ENCODE measurements at regions not wholly inside any gene's neighbourhood (a gene's known extent, or its start where the extent isn't known, plus 50 kb on each side); places are given as distances from the start of the nearest gene placed in this dataset.
"Not testable (repeated sequence)": the region's sequence is repeated elsewhere in the genome, so short reads cannot be mapped to it uniquely, and the experiment has no call there.

DNA sequence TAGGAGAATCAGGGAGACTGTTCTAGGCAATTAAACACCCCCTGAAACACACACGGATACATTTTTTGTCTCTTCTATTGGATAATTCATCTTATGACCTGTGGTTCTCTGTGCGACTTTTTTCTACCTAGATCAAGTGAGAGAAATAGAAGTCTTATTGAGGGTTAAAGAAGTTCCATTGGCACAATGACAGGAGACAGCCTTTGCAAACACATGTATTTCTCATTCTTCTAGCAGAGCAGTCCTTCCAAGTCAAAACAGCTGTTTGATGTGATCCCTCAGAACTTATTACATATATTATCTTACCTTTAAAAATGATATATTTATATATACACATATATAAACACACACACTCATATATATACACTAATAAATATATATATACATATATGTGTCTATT is 496.7 kb downstream of the SLC6A15 start:
- Histone ChIP-seq H3K9me3 (no peaks in the 10 kb centered on the region), H3K27me3 (no peaks in the 10 kb centered on the region), H3K4me1 (no peaks in the 10 kb centered on the region), H3K27ac (no peak overlapping the region), H3K4me3 (no peak overlapping the region), H3K36me3 (no peaks in the 10 kb centered on the region)
- 50 to 63% methylated on average over 2 of the region's 2 CpGs for WGBS, 2 donors
- no peak for TF ChIP-seq CTCF (IDR thresholded peaks at IDR 0.05)
- FAIRE-seq: no peak
- no peak for DNase-seq
- intact Hi-C loops (cut with DNase I): no loop called here
- no peak for ATAC-seq

GRCh38 chr12:84413656-84414055 is 498.9 kb downstream of the SLC6A15 start:
- ATAC-seq: no peak
- no peak for TF ChIP-seq CTCF (IDR thresholded peaks at IDR 0.05)
- no peaks in the 10 kb centered on the region for H3K9me3 ChIP-seq
- peak; percentile 13 for FAIRE-seq
- H3K36me3 ChIP-seq: no peaks in the 10 kb centered on the region
- H3K27me3 ChIP-seq: no peaks in the 10 kb centered on the region
- WGBS, 2 donors: 38 to 54% methylated on average over 2 of the region's 2 CpGs
- DNase-seq: no peak
- H3K4me1 ChIP-seq: no peaks in the 10 kb centered on the region
- no peak overlapping the region for H3K4me3 ChIP-seq
- no peak overlapping the region for H3K27ac ChIP-seq
- intact Hi-C loops (cut with DNase I): no loop called here

DNA sequence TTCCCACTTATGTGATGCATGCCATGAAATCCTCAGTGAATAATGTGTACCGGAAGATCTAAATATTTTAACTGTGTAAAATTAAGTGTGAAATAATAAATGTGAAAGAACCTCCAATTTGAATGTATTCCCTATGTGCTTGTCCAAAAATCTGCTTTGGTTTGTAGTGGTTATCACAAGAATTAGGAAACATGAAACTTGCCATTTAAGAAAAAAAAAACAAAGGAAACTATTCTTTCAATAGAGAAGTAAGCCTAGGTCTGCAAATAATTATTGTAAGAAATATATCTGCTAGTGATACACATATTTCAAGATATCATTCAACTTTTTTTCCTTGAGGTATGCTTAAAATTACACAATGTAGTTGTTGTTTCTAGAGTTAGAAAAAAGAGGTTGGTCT is 500.4 kb downstream of the SLC6A15 start:
- FAIRE-seq (no peak), DNase-seq (no peak), ATAC-seq (no peak)
- H3K4me3 ChIP-seq: no peak overlapping the region
- H3K27me3 ChIP-seq: no peaks in the 10 kb centered on the region
- no peaks in the 10 kb centered on the region for H3K36me3 ChIP-seq
- H3K9me3 ChIP-seq: no peaks in the 10 kb centered on the region
- intact Hi-C loops (cut with DNase I): no loop called here
- WGBS, 2 donors: 94% methylated on average over 1 of the region's 1 CpG
- TF ChIP-seq CTCF (IDR thresholded peaks at IDR 0.05): no peak
- H3K27ac ChIP-seq: no peak overlapping the region
- no peaks in the 10 kb centered on the region for H3K4me1 ChIP-seq

DNA sequence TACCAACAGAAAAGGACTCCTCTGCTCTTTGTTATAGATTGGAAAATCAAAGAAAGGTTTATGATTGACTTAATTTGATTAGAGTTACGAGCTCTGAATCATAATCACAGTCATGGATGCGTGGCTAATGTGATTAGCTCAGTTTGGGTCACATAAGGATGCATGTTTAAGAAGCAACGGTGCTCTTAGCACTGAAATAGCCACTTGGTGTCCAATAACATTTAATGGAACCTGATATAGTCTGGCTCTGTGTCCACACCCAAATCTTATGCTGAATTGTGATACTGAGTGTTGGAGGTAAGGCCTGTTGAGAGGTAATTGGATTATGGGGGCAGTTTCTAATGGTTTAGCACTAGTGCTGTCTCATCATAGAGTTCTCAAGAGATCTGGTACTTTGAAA is 501.6 kb downstream of the SLC6A15 start:
- Histone ChIP-seq H3K36me3 (no peaks in the 10 kb centered on the region), H3K27me3 (no peaks in the 10 kb centered on the region), H3K4me3 (no peak overlapping the region), H3K27ac (no peak overlapping the region), H3K9me3 (no peaks in the 10 kb centered on the region), H3K4me1 (no peaks in the 10 kb centered on the region)
- FAIRE-seq (no peak), DNase-seq (no peak), ATAC-seq (no peak)
- TF ChIP-seq CTCF (IDR thresholded peaks at IDR 0.05): no peak
- intact Hi-C loops (cut with DNase I): no loop called here
- 73 to 86% methylated on average over 3 of the region's 3 CpGs for WGBS, 2 donors

- FAIRE-seq (no peak), ATAC-seq (no peak), DNase-seq (no peak)
- Histone ChIP-seq H3K36me3 (no peaks in the 10 kb centered on the region), H3K9me3 (no peaks in the 10 kb centered on the region), H3K4me3 (no peak overlapping the region), H3K27ac (no peak overlapping the region), H3K27me3 (no peaks in the 10 kb centered on the region), H3K4me1 (no peaks in the 10 kb centered on the region)
- intact Hi-C loops (cut with DNase I): no loop called here
- TF ChIP-seq CTCF (IDR thresholded peaks at IDR 0.05): no peak
- WGBS, 2 donors: 97 to 98% methylated on average over 1 of the region's 1 CpG
Observed at GRCh38 chr12:84408936-84409335, 503.7 kb downstream of the SLC6A15 start.

- H3K4me1 ChIP-seq; H3K4me3 ChIP-seq; ATAC-seq; H3K27me3 ChIP-seq; FAIRE-seq; intact Hi-C loops (cut with DNase I); H3K36me3 ChIP-seq; H3K27ac ChIP-seq; H3K9me3 ChIP-seq; DNase-seq: not testable (repeated sequence)
- 82 to 86% methylated on average over 1 of the region's 1 CpG for WGBS, 2 donors
Observed at GRCh38 chr12:84406720-84407119, 505.9 kb downstream of the SLC6A15 start.

Data from pancreas (tissue), 10 donors.